ENCODE measurements at regions not wholly inside any gene's neighbourhood (a gene's known extent, or its start where the extent isn't known, plus 50 kb on each side); places are given as distances from the start of the nearest gene placed in this dataset.

GRCh38 chr2:144876013-144876412 is 356.1 kb upstream of the ZEB2 start:
- H3K36me3 Mint-ChIP-seq (ENCODE audit: low read depth), result no peaks in the 10 kb centered on the region
- ChIA-PET POLR2A (no interaction called here), CTCF (no interaction called here)
- H3K4me1 Mint-ChIP-seq, result no peaks in the 10 kb centered on the region
- no peak overlapping the region for H3K27ac Mint-ChIP-seq
- DNase-seq (no peak), ATAC-seq (ENCODE audit: low read depth) (no peak)
- no peaks in the 10 kb centered on the region for H3K27me3 Mint-ChIP-seq
- H3K9me3 Mint-ChIP-seq, result no peaks in the 10 kb centered on the region
- intact Hi-C loops (cut with micrococcal nuclease), result no loop called here
- H3K4me3 Mint-ChIP-seq, result no peak overlapping the region
- no peak for TF ChIP-seq CTCF (IDR thresholded peaks at IDR 0.05)

GRCh38 chr2:144875290-144875969 is 355.5 kb upstream of the ZEB2 start:
- ChIA-PET CTCF (no interaction called here), POLR2A (no interaction called here)
- no peak overlapping the region for H3K4me3 Mint-ChIP-seq
- no peak for DNase-seq
- no peak for ATAC-seq (ENCODE audit: low read depth)
- no peaks in the 10 kb centered on the region for H3K9me3 Mint-ChIP-seq
- intact Hi-C loops (cut with micrococcal nuclease), result no loop called here
- TF ChIP-seq CTCF (IDR thresholded peaks at IDR 0.05), result no peak
- H3K27me3 Mint-ChIP-seq, result no peaks in the 10 kb centered on the region
- no peaks in the 10 kb centered on the region for H3K4me1 Mint-ChIP-seq
- H3K36me3 Mint-ChIP-seq (ENCODE audit: low read depth), result no peaks in the 10 kb centered on the region
- no peak overlapping the region for H3K27ac Mint-ChIP-seq

GRCh38 chr2:144865670-144866069 is 345.8 kb upstream of the ZEB2 start:
- no peak overlapping the region for H3K27ac Mint-ChIP-seq
- H3K27me3 Mint-ChIP-seq, result no peaks in the 10 kb centered on the region
- ATAC-seq (ENCODE audit: low read depth) (no peak), DNase-seq (no peak)
- no peaks in the 10 kb centered on the region for H3K36me3 Mint-ChIP-seq (ENCODE audit: low read depth)
- no peaks in the 10 kb centered on the region for H3K9me3 Mint-ChIP-seq
- no peak overlapping the region for H3K4me3 Mint-ChIP-seq
- TF ChIP-seq CTCF (IDR thresholded peaks at IDR 0.05), result no peak
- CTCF ChIA-PET, result no interaction called here
- no peaks in the 10 kb centered on the region for H3K4me1 Mint-ChIP-seq
- POLR2A ChIA-PET, result no interaction called here
- intact Hi-C loops (cut with micrococcal nuclease), result no loop called here

GRCh38 chr2:144859716-144860115 is 339.8 kb upstream of the ZEB2 start:
- ATAC-seq (ENCODE audit: low read depth), result no peak
- intact Hi-C loops (cut with micrococcal nuclease), result no loop called here
- Mint-ChIP-seq H3K4me3 (no peak overlapping the region), H3K4me1 (no peaks in the 10 kb centered on the region), H3K9me3 (no peaks in the 10 kb centered on the region), H3K36me3 (ENCODE audit: low read depth) (no peaks in the 10 kb centered on the region), H3K27me3 (no peaks in the 10 kb centered on the region), H3K27ac (no peak overlapping the region)
- no peak for DNase-seq
- TF ChIP-seq CTCF (IDR thresholded peaks at IDR 0.05), result no peak
- POLR2A ChIA-PET, result no interaction called here
- CTCF ChIA-PET, result no interaction called here

DNA sequence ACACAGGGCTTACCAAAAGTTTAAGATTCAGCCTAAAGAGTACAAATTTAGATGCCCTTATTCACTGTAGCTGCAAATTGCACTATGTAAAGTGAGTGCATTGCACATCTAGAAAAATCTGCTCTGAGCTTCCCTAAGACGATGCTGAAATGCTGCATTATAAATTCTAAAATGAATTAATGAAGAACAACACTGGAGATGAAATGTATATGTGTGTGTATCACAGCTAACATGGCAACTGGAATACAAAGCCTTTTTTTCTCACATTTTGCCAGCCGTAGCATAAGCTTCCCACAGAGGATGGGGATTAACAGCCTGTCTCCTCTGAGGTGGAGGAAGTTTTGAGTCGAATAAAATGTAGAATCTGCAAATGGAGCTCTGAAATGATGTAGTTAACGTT is 338.3 kb upstream of the ZEB2 start:
- Mint-ChIP-seq H3K4me3 (no peak overlapping the region), H3K27me3 (no peaks in the 10 kb centered on the region), H3K9me3 (peaks cover 5% of the 10 kb centered on the region), H3K36me3 (ENCODE audit: low read depth) (no peaks in the 10 kb centered on the region), H3K4me1 (no peaks in the 10 kb centered on the region), H3K27ac (no peak overlapping the region)
- intact Hi-C loops (cut with micrococcal nuclease), result no loop called here
- no peak for DNase-seq
- CTCF ChIA-PET, result no interaction called here
- no peak for TF ChIP-seq CTCF (IDR thresholded peaks at IDR 0.05)
- no peak for ATAC-seq (ENCODE audit: low read depth)
- POLR2A ChIA-PET, result no interaction called here
